ENCODE measurements at regions not wholly inside any gene's neighbourhood (a gene's known extent, or its start where the extent isn't known, plus 50 kb on each side); places are given as distances from the start of the nearest gene placed in this dataset.

DNA sequence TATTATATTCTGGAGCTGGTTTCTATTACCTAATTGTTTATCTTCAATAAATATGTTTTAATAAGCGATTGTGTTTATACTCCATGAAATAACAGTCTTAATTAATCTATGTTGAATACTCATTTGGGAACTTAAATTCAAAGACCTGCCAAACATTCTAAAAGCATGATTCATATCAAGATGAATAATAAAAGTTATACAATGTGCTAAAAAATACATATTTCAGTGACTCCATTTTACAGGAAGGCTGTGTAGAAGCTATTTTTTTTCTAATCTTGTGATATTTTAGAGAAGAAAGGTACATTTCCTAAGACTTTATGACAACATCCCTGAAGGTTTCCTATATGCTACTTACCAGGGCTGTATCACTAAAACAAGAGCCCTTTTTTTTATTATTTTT is 417.9 kb downstream of the NFIB start:
- no peak for DNase-seq

DNA sequence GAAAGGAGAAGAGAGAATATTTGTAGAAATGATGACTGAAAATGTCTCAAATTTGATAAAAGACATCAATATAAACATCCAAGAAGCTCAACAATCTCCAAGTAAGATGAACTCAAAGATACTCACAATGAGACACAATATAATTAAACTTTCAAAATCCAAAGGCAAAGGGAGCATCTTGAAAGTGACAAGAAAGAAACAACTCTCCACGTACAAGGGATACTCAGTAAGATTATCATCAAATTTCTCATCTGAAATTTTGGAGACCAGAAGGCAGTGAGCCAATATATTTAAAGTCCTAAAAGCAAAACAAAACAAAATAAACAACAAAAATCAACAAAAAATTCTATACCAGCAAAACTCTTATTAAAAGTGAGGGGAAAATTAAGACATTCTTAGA is 428.7 kb downstream of the NFIB start:
- DNase-seq: no peak

DNA sequence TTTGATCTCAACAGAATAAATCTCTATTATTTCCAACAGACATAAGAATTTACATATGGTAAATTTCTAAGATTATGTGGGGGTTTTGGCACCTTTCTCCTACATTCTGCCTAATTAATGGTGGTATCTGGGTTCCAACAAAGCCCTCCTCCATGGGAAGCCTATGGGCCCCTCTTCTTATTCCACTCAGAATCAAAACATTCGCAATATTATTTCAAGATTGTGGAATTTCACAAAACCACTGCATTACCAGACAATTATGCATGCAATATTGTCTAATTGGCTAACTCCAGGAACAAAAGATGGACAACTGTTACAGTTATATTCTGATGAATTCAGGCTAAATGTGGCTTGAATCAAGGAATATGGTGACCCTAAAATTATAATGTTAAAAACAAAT is 434.0 kb downstream of the NFIB start:
- DNase-seq: no peak

DNA sequence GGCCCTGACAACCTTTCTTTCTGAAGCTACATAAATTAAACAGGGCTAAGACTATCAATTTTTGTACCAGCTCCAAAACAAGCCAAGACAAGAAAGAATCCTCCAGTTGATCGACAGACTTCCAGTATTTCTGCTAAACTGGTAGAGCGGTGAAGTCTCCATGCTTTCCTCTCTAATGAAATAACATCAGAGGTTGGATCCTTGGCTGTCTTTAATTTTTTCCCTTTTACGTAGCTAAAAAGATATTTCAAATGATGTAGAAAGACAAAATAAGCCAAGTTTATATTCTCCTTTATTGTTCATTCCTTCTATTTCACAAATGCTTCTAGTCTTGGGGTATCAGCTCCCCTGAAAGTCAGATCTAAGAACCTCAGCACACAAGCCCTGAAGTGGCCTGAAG is 434.9 kb downstream of the NFIB start:
- DNase-seq: no peak

DNA sequence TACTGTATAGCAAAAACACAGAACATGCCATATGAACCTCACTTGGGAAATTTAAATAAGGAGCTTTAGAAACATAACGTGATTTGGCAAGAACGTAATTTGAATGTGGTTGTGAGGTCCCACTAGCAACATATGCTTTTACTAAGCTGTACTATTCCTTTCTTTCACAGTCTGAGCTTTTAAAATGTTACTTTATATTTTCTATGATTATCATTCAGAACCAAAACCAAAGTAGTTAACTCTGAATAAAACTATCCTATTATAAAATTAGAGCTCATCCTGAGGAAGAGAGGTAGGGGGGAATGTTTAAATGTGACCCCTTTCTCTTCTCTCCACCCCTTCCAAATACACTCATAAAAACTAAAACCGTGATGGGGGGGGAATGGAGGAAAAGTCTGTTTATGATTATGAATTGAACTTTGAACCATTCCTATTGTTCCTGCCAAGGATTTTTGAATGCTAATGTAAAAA is 435.7 kb downstream of the NFIB start:
- DNase-seq: no peak

DNA sequence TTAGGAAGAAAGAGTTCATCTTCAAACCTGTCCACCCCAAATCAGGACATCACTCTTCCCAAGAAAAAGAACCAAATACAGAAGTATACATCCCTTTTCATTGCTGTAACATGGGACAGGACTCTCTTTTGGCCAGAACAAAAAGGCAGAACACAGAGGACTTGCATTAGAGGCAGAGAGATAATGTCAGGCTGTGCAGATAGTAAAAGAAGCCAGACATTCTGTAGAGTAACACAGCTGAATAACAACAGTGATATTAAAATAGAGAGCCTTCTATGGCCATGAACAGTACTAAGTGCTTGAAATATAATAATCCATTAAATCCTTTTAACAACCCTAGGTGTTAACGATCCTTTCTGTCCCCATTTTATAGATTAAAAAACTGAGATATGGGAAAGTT is 437.2 kb downstream of the NFIB start:
- DNase-seq: no peak

DNA sequence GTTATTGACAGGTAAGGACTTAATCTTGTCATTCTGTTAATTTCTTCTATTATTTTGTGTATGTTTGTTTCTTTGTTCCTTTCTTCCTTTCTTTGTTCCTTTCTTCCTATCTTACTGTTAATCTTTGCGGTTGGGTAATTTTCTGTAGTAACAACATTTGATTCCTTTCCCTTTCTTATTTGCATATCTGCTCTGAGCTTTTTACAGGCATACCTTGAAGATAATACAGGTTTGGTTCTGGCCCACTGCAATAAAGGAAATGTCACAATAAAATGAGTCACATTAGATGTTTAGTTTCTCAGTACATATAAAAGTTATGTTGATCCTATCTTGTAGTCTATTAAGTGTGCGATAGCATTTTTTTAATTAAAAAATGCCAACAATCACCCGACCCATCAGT is 440.7 kb downstream of the NFIB start:
- no peak for DNase-seq

DNA sequence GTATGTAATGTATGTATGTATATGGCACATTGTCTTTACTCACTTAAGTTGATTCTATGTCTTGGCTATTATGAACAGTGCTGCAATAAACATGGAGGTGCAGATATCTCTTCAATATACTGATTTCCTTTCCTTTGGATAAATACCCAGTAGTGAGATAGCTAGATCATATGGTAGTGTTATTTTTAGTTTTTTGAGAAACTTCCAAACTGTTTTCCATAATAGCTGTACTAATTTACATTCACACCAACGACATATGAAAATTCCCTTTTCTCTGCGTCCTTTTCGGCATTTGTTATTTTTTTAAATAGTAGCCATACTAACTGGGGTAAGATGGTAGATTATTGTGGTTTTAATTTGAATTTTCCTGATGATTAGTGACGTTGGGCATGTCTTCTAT is 445.6 kb downstream of the NFIB start:
- no peak for DNase-seq

DNA sequence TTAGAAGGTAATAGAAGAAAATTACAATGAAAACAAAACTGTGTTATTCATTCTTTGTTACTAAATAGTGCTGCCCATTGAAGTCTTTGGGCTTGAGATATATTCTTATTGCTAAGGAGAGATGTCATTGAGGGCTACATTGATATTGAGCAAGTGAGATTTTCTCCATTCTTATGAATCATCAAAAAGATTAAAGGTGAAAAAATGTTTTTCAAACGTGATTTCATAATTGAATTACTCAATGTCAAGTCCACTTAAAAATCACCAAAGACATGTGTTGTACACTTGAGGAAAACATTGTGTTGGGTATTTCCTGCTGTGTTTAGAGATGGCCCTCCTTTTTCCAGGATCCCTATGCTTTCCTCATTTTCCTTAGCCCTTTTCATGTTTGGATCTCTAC is 448.1 kb downstream of the NFIB start:
- no peak for DNase-seq

DNA sequence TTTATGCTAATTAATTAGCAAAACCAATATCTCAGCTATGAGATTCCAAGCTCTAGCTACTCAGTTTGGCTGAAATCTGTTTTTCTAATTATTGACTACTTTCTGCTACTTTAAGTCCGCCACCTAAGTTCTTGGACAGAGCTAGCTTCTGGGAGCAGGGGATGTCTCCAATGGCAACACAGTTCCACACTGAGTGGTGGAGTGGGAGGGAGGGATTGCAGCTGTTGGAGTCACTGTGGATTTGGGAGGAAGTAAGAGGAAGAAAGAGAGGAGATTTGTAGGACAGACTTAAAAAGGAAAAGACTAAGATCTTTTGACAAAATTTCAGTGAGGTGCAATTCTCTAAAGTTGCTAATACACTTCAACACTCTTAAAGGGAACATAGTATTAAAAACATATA is 450.8 kb downstream of the NFIB start:
- no peak for DNase-seq

DNA sequence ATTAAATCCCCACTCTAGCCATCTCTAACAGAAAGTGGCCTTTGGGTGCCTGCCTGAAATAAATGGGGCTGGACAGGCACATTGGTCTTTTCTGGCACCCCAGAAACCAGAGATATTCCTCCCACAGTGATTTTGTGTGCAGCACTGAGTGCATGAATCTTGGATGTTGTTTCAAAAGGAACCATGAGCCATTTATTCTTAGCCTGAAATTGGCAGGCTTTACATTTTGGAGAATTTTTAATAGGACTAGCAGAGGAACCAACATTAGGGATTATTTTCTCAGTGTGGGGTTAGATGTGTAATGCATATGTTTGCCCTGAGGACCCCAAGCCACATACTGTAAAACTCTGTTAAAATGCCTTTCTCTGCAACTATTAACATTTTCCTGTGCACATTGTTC is 451.3 kb downstream of the NFIB start:
- no peak for DNase-seq

DNA sequence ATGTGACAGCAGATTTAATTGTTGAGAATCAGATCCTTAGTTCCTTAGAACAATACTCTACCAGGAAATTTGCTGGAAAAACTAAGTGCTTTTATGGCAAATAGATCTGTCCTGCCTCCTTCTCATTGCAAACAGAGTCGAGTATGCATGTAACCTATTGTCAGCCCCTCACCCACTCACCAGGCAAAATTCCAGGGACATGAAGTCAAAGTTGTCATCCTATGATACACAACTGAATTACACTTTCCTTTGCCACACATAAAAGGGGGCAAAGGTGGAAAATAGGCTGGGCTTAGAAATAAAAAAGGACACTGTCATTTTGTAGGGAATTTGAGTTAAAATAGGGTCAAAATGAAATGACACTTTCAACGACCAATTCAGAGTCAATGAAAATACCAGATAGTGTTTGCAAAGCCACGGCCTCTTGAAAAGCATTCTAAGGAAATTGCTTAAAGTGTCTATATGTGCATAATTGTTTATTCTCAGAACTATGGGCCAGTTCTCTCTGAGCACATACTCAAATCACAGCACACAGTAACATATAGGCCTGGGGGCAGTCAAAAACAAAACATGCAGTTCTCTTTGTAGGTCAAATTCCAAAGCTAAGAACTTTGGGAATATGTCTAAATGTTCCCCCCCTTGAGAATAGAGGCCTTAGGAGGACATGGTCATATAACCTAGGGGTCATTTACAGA is 452.8 kb downstream of the NFIB start:
- no peak for DNase-seq

DNA sequence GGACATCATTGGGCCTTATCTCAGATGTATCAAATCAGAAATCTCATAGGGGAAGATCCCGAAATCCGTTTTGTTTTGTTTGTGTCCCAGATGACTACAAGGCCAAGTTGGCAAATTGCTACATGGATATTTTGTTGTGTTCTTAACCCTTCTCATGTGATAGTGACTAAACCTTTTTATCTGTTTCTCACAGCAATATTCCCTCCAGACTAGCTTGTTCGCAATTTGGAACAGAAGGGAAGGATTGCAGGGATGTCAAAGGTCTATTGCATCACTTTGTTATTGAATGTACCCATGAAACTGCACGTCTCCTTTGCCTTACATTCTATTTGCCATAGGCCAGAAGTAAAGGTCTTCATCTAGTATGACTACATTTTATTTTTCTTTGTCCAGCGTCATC is 453.9 kb downstream of the NFIB start:
- no peak for DNase-seq

DNA sequence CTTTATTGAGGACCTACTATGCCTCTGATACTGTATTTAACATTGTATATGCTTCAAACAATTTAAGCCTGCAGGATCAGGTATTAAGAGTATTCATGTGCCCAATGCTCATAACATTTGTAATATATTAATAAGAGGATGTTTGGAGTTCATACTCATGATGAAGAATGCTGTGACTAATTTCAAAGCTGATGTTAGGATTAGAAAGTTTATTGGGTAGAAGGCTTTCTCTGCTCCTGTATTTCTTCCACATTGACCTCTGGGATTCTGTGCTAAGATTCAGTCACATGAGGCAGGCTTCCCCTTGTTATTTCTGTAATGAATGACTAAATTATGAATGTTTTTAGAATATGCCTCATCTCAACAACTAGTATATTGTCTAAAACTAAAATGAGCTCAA is 456.4 kb downstream of the NFIB start:
- DNase-seq: no peak

DNA sequence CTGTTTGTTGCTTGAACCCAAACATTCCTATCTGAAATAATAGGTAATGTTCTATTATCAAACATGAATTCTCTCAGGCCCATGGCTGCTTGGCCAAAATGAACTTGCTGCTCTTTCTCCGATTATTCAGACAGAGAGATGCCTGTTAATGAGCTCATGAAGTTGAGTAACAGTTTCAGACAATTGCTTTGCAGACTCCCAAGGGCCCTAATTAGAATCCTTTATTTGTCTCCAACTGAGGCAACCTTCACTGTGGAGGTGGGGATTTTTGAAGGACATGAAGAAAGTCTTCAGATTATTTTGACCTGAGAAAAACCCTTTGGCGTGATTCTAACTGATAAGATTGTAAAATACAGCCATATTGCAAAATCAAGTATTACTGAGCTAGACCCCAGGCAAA is 466.7 kb downstream of the NFIB start:
- DNase-seq: no peak

DNA sequence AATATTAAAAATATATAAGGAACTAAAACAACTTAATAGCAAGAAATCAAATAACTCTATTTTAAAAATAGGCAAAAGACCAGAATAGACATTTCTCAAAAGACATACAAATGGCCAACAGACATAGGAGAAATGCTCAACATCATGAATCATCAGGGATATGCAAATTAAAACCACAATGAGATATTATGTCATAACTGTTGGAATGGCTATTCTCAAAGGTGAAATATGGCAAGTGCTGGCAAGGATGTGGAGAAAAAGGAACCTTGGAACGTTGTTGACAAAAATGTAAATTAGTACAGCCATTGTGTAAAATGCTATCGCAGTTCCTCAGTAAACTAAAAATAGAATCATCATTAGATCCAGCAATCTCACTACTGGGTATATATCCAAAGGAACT is 468.5 kb downstream of the NFIB start:
- no peak for DNase-seq

DNA sequence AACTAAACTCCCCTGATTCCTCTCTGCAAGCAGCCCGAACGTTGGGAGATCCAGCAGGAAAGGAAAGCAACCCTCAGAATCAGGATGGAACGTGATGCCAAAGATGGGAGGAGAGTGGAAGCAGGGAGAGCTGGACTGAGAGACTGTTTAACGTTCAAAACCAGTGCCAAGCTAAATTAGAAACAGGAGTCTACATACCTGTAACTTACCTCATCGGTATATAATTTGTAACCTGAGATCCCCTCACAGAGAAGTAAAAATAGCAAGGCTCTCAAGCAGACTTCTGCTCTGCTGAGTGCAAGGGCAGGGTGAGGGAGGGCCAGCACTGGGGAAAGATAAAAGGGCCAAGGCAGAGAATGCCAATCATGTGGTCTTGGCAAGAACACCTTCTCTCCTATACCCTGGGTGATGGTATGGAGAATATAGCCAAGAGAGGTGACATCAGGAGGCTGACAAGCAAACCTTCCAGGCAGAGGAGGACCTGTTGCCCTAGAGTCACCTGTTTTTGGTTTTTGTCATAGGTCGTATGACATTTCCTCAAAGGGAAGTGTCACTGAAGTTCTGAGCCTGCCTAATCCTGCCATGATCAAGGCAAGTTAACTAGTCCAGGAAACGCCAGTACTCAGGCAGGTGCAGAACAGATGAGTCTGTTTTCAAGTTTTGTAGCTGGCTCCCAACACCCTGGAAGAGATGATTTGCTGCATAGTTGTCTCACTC is 472.0 kb downstream of the NFIB start:
- no peak for DNase-seq

DNA sequence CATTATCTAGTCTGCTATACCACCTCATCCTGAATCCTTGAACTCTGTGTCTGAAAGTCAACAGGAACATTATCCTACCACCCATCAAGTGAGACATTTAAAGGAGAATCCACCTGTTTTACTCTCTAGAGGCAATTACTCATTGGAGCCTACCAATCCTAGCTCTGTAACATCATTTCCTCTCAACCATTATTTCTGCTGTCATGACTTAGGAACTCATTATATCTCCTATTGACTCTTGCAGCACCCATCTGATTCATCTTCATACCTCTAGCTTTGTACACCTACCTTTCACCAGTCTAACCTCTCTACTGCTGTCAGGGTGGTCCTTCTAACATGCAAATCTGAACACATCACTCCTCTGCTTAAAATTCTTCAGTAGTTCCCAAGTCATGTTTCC is 481.5 kb downstream of the NFIB start:
- no peak for DNase-seq

DNA sequence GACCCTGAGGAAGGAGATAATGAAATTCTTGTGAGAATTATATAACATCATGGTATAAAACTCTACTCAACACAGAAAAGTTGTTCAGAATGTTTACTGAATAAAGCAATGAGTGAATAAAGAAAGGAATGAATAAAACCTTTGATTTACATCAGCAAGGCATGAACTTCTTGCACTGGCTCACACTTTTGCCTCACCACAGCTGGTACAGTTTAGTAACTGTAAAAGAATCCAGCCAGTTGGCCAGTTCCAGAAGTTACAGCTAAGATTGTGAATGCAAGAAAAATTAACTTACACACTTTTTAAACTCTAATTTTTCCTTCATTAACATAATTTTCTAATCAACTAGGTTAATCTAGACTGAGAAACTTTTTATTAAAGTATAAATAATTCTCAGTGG is 490.9 kb downstream of the NFIB start:
- no peak for DNase-seq

DNA sequence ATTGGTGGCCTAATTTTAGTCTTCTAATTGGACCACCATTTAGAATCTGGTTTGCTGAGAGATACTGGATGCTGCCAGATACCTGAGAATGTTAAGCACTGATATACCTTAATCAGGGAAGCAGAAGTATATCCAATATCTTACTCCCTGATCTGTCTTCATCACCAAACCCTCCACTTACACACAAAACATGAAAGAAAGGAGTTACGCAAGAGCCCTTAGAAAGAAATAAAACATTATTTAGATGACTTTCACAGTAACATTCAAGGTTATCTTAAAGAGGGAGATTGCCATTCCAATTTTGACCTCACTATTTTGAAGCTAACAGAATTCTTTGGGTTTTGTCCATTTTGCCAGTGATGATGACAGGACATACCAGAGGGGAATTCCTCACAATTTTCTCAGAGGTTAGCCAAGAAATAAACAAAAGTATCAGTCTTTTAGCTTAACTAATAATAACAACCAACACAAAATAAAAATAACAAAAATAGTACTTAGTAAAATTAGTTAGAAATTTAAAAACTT is 496.1 kb downstream of the NFIB start:
- no peak for DNase-seq

DNA sequence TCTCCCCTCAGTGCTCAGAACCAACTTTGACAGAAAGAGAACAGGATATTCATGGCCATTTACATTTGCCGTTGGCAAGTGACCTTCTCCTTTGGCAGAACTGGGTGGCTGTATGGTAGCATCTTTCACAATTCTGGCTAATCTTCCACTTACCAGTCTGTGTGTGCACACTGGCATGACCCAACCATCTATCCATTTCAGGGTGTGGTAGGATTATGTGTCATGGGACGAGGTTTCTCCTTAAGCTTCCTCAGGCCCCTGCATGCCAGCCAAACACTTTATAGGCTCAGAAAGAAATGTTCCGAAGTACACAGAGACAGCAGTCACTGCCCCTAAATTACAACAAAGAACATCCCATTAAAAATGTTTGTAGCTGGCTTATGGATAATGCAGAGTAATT is 497.1 kb downstream of the NFIB start:
- no peak for DNase-seq

DNA sequence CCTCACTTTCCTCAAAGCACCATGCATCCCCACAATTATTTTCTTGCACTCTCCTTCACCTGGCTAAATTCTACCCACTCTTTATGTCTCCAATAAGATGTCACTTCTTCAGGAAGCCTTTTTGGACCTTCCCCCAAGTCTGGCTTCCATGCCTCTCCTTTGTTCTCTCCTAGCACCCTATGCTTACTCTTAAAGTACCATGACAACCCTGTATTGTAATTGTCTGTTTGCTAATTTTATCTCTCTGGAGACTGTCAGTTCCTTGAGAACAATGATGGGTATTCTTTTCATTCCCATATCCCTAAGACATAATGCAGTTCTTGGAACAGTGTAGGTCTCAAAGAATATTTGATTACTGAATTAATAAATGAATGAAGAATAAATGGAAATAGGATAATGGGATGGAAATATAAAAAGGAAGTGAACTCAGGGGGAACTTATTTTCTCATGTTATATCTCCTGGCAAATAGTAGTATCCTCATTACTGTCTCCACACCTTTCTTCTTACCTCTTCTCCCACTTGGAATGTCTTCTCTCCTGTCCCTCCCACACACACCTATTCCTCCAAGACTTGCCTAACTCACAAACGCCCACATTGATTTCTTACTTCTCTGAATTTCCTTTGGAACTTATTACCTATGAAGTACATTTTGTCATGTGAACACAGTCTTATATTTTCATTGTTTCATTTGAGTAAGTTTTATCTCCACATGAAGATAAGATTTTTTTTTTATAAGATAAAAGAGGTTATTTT is 499.1 kb downstream of the NFIB start:
- no peak for DNase-seq

DNA sequence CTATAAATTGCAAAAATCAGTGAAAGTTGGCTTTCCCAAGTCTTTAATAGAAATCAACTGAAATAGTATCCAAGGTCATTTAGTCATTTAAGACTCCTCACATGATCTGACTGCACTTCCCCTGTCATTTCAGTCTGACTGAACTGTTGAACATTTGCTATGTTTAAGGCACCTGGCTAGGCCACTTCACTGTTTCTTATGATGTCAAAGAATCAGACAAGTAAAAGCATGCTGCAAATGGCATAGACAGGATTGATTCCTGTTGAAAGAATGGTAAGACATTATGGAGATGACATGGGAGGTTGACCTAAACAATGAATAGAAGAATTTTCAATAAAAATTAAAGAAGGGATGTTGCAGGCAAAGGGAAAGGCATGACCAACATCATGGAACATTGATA is 502.1 kb downstream of the NFIB start:
- no peak for DNase-seq

DNA sequence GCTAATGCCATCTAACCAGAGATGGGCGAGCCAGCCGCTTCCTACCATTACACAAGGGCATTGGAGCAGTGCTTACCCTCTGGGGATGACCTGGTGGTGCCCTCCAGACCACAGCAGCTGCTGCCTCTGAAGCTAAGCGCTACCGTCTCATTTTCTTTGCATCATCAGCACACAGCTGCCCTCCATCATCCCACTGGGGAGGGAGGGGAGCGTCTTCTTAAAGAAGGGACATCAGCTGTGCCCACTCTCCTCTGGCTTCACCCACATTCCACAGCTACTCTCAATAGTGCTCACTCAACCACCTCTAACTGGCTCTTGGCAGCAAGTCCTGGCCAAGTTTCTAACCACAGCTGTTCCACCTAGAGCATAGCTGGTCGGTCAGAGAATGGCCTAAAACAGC is 503.4 kb downstream of the NFIB start:
- no peak for DNase-seq

Measured in stimulated activated CD4-positive, alpha-beta T cell treated with anti-CD3 and anti-CD28 coated beads, Interleukin-1b, Interleukin-23, amount 100 ng/mL, for 48 hours (primary cell).